Left lung (tissue), 4 donors: ENCODE measurements at regions not wholly inside any gene's neighbourhood (a gene's known extent, or its start where the extent isn't known, plus 50 kb on each side); places are given as distances from the start of the nearest gene placed in this dataset.
A peak's percentile ranks its signal among the peaks of the same experiment; 100 is the strongest.

ENCODE experiments used
- ATAC-seq: fragments of 200-7000 bp; cut with Tn5 transposase; one replicate; pipeline ENCODE4 v1.9.1; 2020; ENCODE audit warnings: moderate library complexity
- DNase-seq, 4 donors: peaks; one replicate each; pipeline ENCODE4 v3.0.0-alpha.2; 2013 to 2020
- H3K27ac ChIP-seq, 2 donors: fragments of 200-600 bp; sonication (generic) in 1 of 2; one replicate each; pipeline versions ENCODE4 v1.5.0 to v1.8.0; 2020 to 2021
- H3K27me3 ChIP-seq, 2 donors: fragments of 200-600 bp; sonication (generic) in 1 of 2; one replicate each; pipeline versions ENCODE4 v1.5.0 to v1.8.0; 2020 to 2021
- H3K36me3 ChIP-seq, 2 donors: fragments of 200-600 bp; sonication (generic) in 1 of 2; one replicate each; pipeline versions ENCODE4 v1.5.0 to v1.8.0; 2020 to 2021
- H3K4me1 ChIP-seq, 2 donors: fragments of 200-600 bp; one replicate each; pipeline ENCODE4 v1.8.0; 2021
- H3K4me3 ChIP-seq, 2 donors: fragments of 200-600 bp; sonication (generic) in 1 of 2; one replicate each; pipeline versions ENCODE4 v1.5.0 to v1.8.0; 2020 to 2021; ENCODE audit warnings: mild to moderate bottlenecking in 1 of 2
- H3K9me3 ChIP-seq, 2 donors: fragments of 200-600 bp; sonication (generic) in 1 of 2; one replicate each; pipeline versions ENCODE4 v1.5.0 to v1.8.0; 2020 to 2021
- intact Hi-C, 2 donors: fragments of 100-400 bp; cut with DNase I; formaldehyde crosslinking; loops; one replicate each; pipeline versions ENCODE4 v1.11.2 to v1.14.2; 2022
- TF ChIP-seq, protein P1 (sequence below), 2 donors: fragments of 200-600 bp; sonication (generic) in 1 of 2; IDR thresholded peaks; one replicate each; pipeline versions ENCODE4 v1.5.0 to v1.8.0; 2021; ENCODE audit warnings: antibody characterized with exemption in 2 of 2
- donor health status: DM: no; HTN: yes; CAD: no.
- donor health status: DM: no; HTN: no; CAD: no.

DNA sequence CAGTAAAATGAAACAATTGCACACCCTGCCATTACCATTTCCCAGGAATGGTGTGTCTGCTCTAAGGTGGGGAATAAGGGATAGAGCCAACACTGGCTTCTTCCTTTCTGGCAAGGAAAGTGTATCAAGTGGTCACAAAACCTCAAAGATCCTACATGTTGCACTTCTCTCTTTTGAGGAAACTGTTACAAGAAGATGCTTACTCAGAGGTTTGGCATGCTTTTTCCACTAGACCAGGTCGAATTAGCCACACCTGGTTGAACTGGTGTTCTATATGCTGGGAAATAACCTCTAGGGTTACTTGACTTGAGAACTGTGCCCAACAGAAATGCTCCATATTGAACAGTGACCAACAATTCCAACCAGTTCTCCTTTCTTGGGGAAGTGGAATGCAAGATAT lies 102.9 kb downstream of the LRRN1 start:
- H3K4me3 ChIP-seq = no peak overlapping the region
- no peaks in the 10 kb centered on the region for H3K4me1 ChIP-seq
- no peaks in the 10 kb centered on the region for H3K36me3 ChIP-seq
- no peak for DNase-seq
- no peak overlapping the region for H3K27ac ChIP-seq
- TF ChIP-seq, protein P1, sequence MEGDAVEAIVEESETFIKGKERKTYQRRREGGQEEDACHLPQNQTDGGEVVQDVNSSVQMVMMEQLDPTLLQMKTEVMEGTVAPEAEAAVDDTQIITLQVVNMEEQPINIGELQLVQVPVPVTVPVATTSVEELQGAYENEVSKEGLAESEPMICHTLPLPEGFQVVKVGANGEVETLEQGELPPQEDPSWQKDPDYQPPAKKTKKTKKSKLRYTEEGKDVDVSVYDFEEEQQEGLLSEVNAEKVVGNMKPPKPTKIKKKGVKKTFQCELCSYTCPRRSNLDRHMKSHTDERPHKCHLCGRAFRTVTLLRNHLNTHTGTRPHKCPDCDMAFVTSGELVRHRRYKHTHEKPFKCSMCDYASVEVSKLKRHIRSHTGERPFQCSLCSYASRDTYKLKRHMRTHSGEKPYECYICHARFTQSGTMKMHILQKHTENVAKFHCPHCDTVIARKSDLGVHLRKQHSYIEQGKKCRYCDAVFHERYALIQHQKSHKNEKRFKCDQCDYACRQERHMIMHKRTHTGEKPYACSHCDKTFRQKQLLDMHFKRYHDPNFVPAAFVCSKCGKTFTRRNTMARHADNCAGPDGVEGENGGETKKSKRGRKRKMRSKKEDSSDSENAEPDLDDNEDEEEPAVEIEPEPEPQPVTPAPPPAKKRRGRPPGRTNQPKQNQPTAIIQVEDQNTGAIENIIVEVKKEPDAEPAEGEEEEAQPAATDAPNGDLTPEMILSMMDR (IDR thresholded peaks at IDR 0.05) = no peak
- peaks cover 0 to 3% of the 10 kb centered on the region in 2 donors for H3K9me3 ChIP-seq
- intact Hi-C loops = no loop called here
- ATAC-seq = peak; percentile 23
- no peaks in the 10 kb centered on the region for H3K27me3 ChIP-seq

DNA sequence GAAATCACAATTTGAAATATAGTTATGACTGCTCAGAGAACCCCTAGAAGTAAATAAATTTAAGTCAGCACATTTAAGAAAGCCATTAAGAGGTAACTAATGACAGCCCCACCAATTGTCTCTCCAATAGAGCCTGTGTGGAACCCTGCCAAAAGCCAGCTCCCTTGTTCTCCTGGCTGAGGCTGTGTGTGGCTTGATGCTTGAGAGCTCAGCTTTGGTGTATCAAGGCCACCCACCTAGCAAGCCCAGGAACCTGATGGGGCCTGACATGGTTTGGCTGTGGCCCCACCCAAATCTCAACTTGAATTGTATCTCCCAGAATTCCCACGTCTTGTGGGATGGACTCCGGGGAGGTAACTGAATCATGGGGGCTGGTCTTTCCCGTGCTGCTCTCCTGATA lies 106.9 kb downstream of the LRRN1 start:
- intact Hi-C loops = no loop called here
- Histone ChIP-seq H3K27ac (no peak overlapping the region), H3K4me3 (no peak overlapping the region), H3K27me3 (no peaks in the 10 kb centered on the region), H3K9me3 (peaks cover 0 to 3% of the 10 kb centered on the region in 2 donors), H3K4me1 (no peaks in the 10 kb centered on the region), H3K36me3 (no peaks in the 10 kb centered on the region)
- DNase-seq (no peak), ATAC-seq (no peak)
- TF ChIP-seq, protein P1 (IDR thresholded peaks at IDR 0.05) = no peak

DNA sequence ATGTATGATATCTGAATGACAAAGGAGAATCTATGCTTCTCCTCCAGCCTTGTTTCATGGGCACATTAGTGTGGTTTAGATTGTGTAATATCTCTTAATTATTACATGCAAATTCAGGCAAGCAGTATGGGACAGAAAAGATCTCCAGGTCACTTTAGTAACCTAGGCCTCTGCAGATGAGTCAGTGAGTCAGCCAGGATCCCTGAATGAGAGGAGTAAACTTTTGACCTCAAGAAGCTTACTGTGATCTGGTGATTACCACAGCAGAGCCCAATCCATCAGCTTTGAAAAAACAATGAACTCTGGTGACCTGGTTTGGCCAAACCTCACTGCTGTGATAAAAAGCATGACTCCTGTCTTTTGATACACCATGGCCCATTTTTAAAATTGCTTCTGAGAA lies 107.8 kb downstream of the LRRN1 start:
- TF ChIP-seq, protein P1 (IDR thresholded peaks at IDR 0.05) = no peak
- peaks cover 0 to 3% of the 10 kb centered on the region in 2 donors for H3K9me3 ChIP-seq
- no peaks in the 10 kb centered on the region for H3K4me1 ChIP-seq
- H3K36me3 ChIP-seq = no peaks in the 10 kb centered on the region
- H3K27ac ChIP-seq = no peak overlapping the region
- ATAC-seq = no peak
- DNase-seq = no peak
- intact Hi-C loops = no loop called here
- no peak overlapping the region for H3K4me3 ChIP-seq
- no peaks in the 10 kb centered on the region for H3K27me3 ChIP-seq

DNA sequence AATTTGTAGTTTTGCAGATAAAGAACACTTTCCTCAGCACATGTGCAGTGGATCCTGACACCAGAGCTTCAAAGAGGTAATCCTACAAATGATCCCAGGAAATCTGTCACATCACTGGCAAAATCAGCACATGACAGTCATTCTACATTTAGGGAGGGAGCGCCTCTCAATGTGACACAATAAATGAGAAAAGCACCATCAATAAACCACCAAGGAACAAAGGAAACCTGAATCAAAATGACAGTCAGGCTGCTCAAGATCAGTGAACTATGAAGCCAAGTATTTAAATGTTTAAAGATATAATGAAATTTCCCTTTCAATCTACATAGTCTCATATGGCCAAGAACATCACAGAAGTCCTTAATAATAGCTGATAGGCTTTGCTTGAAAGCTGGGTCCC lies 119.5 kb downstream of the LRRN1 start:
- intact Hi-C loops = no loop called here
- Histone ChIP-seq H3K4me1 (no peaks in the 10 kb centered on the region), H3K36me3 (no peaks in the 10 kb centered on the region), H3K27me3 (no peaks in the 10 kb centered on the region), H3K4me3 (no peak overlapping the region), H3K9me3 (no peaks in the 10 kb centered on the region), H3K27ac (no peak overlapping the region)
- no peak for DNase-seq
- TF ChIP-seq, protein P1 (IDR thresholded peaks at IDR 0.05) = no peak
- no peak for ATAC-seq

DNA sequence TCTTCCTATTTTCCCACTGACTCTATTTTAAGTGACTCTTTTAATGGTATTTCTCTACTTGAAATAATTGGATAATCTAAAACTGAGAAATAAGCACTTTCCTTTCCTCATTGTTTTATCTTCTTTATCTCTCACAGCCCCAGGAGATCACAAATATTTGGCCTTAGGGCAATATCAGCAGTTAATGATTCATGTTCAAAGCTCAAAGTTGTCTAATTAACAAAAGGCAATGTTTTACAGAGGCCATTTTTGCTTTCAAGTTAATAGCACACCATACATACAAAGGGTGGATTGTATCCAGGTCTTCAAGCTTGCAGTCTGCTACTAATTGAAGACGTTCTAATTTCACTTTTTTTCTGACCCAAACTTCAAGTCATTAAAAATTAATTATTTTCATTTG lies 120.1 kb downstream of the LRRN1 start:
- H3K4me1 ChIP-seq = no peaks in the 10 kb centered on the region

More for the DNA sequence above, 120.1 kb downstream of the LRRN1 start:
- intact Hi-C loops = no loop called here
- Histone ChIP-seq H3K27ac (no peak overlapping the region), H3K27me3 (no peaks in the 10 kb centered on the region), H3K9me3 (no peaks in the 10 kb centered on the region), H3K36me3 (no peaks in the 10 kb centered on the region), H3K4me3 (no peak overlapping the region)
- TF ChIP-seq, protein P1 (IDR thresholded peaks at IDR 0.05) = no peak
- no peak for ATAC-seq
- DNase-seq = no peak
